Caco-2 (cell line): ENCODE measurements at regions not wholly inside any gene's neighbourhood (a gene's known extent, or its start where the extent isn't known, plus 50 kb on each side); places are given as distances from the start of the nearest gene placed in this dataset.

ENCODE experiments used
- BruUV-seq: library from RNA; stranded (reverse); fragments of 400-500 nt; replicated peaks from 2 replicates; lab custom pipeline; 2021; lab: Mats Ljungman, UMichigan
- CTCF ChIA-PET: fragments of 300-600 bp; sonication (Branson Sonifier 250); formaldehyde crosslinking; loops from one replicate; lab custom pipeline; 2022; ENCODE audit warnings: antibody characterized with exemption; lab: Charles Lee
- POLR2A ChIA-PET: fragments of 300-600 bp; sonication (Branson Sonifier 250); formaldehyde crosslinking; loops from one replicate; lab custom pipeline; 2022; ENCODE audit warnings: antibody characterized with exemption; lab: Charles Lee
- DNase-seq, 2 experiments: peaks; one replicate each; pipeline versions ENCODE4 v3.0.0 to v3.0.0-alpha.2; 2020 to 2022
- H3K27me3 ChIP-seq: replicated peaks from 2 replicates; pipeline ENCODE4 v1.6.0; 2011; ENCODE audit warnings: low read length; ENCODE audit not compliant: control insufficient read depth, insufficient read depth
- H3K36me3 ChIP-seq: 2 replicates; pipeline ENCODE4 v1.5.1; 2011; ENCODE audit warnings: low read length; ENCODE audit not compliant: control insufficient read depth, insufficient read depth
- H3K4me1 ChIP-seq: fragments of 250-450 bp; sonication (Bioruptor Pico); 2 replicates; pipeline ENCODE4 v1.5.1; 2020; ENCODE audit warnings: mild to moderate bottlenecking
- H3K4me3 ChIP-seq: 2 replicates; pipeline ENCODE4 v1.5.1; 2011; ENCODE audit warnings: low read depth, mild to moderate bottlenecking, control low read depth, low read length
- H3K9me3 ChIP-seq: fragments of 250-450 bp; sonication (Bioruptor Pico); 2 replicates; pipeline ENCODE4 v1.5.1; 2020; ENCODE audit warnings: mild to moderate bottlenecking, moderate library complexity
- H3K27ac Mint-ChIP-seq: one replicate; pipeline ENCODE4 v1.8.0; 2022; ENCODE audit warnings: mixed read lengths; ENCODE audit not compliant: unreplicated experiment
- H3K27me3 Mint-ChIP-seq: one replicate; pipeline ENCODE4 v1.8.0; 2022; ENCODE audit warnings: mixed read lengths; ENCODE audit not compliant: insufficient read depth, unreplicated experiment
- H3K36me3 Mint-ChIP-seq: one replicate; pipeline ENCODE4 v1.8.0; 2022; ENCODE audit warnings: mild to moderate bottlenecking, mixed read lengths; ENCODE audit not compliant: insufficient read depth, unreplicated experiment
- H3K4me1 Mint-ChIP-seq: one replicate; pipeline ENCODE4 v1.8.0; 2022; ENCODE audit warnings: low read depth, mixed read lengths; ENCODE audit not compliant: unreplicated experiment
- H3K4me3 Mint-ChIP-seq: one replicate; pipeline ENCODE4 v1.8.0; 2022; ENCODE audit warnings: mild to moderate bottlenecking, moderate library complexity, mixed read lengths; ENCODE audit not compliant: unreplicated experiment
- H3K9me3 Mint-ChIP-seq: one replicate; pipeline ENCODE4 v1.8.0; 2022; ENCODE audit warnings: mixed read lengths; ENCODE audit not compliant: unreplicated experiment
- intact Hi-C: fragments of 100-400 bp; cut with micrococcal nuclease; formaldehyde crosslinking; loops from one replicate; pipeline ENCODE4 v1.10.0; 2022; ENCODE audit not compliant: unreplicated experiment
- TF ChIP-seq, protein P1 (sequence below), 2 experiments: fragments of 200-600 bp in 1 of 2; IDR thresholded peaks; 1 replicate in 1 of 2; 2 replicates in 1 of 2; pipeline versions ENCODE4 v1.5.1 to v1.8.0; 2011 to 2022; ENCODE audit warnings: antibody characterized with exemption in 1 of 2, control low read depth in 1 of 2, inconsistent platforms in 1 of 2, low read depth in 1 of 2, low read length in 1 of 2, mild to moderate bottlenecking in 1 of 2, moderate library complexity in 1 of 2; ENCODE audit not compliant: insufficient read depth in 1 of 2, severe bottlenecking in 1 of 2, unreplicated experiment in 1 of 2

DNA sequence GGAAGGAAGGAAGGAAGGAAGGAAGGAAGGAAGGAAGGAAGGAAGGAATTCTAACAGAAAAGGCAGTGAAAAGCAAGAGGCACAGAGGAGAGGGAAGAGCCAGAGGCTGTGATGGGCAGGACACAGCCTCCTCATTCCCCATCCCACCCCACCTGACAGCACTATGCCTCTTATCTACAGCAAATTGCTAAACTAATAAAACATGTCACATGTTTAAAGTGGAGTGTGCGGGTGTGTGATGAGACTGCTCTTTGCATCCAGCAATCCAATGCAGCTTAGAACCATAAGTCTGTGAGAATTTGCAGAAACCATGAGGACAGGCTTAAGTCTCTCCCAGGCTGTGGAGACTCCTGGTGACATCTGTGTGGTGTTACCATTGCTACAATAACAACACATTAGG is 108.4 kb upstream of the ALK start:
- Mint-ChIP-seq H3K4me3 (no peak overlapping the region), H3K4me1 (no peaks in the 10 kb centered on the region), H3K36me3 (no peaks in the 10 kb centered on the region), H3K9me3 (no peaks in the 10 kb centered on the region), H3K27me3 (peaks cover 22% of the 10 kb centered on the region), H3K27ac (no peak overlapping the region)
- peaks cover 1% of the 10 kb centered on the region for H3K27me3 ChIP-seq
- no peak for DNase-seq
- intact Hi-C loops, result no loop called here
- H3K4me1 ChIP-seq, result no peaks in the 10 kb centered on the region
- H3K4me3 ChIP-seq, result no peak overlapping the region
- ChIA-PET POLR2A (interaction anchor here (0.6 kb wide), 1 partner anchor 865 kb away, joined by 3 read pairs; no protein-coding TSS in a partner anchor), CTCF (interaction anchor here (1.3 kb wide), 1 partner anchor 106 kb away, joined by 5 read pairs; no protein-coding TSS in a partner anchor)
- H3K9me3 ChIP-seq, result no peaks in the 10 kb centered on the region
- TF ChIP-seq, protein P1, sequence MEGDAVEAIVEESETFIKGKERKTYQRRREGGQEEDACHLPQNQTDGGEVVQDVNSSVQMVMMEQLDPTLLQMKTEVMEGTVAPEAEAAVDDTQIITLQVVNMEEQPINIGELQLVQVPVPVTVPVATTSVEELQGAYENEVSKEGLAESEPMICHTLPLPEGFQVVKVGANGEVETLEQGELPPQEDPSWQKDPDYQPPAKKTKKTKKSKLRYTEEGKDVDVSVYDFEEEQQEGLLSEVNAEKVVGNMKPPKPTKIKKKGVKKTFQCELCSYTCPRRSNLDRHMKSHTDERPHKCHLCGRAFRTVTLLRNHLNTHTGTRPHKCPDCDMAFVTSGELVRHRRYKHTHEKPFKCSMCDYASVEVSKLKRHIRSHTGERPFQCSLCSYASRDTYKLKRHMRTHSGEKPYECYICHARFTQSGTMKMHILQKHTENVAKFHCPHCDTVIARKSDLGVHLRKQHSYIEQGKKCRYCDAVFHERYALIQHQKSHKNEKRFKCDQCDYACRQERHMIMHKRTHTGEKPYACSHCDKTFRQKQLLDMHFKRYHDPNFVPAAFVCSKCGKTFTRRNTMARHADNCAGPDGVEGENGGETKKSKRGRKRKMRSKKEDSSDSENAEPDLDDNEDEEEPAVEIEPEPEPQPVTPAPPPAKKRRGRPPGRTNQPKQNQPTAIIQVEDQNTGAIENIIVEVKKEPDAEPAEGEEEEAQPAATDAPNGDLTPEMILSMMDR (IDR thresholded peaks at IDR 0.05; ENCODE audit: insufficient read depth in 1 of 2, low read depth in 1 of 2, low read length in 1 of 2, severe bottlenecking in 1 of 2, unreplicated experiment in 1 of 2), result no peak
- no peaks in the 10 kb centered on the region for H3K36me3 ChIP-seq
- BruUV-seq, result no TSS peak

DNA sequence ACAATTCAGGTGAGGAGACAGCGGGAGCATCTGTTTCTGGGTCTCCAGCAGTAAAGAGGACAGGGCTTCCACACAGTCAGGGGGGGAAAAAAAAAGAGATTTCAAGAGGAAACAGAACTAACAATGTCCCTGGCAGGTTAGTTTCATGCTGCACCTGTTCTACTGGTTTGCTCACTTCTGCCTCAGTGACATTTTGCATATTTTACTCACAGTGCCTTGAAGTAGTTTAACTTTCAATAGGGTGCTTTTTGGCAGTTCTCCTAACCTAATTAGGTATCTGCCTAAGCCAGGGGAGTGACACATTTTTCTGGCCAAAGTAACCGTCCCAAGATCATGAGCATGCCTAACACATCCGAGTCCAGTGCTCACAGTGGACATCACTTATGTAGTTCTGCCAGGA is 109.0 kb upstream of the ALK start:
- H3K4me1 ChIP-seq, result no peaks in the 10 kb centered on the region
- H3K27ac Mint-ChIP-seq, result no peak overlapping the region
- BruUV-seq, result no TSS peak
- H3K36me3 ChIP-seq, result no peaks in the 10 kb centered on the region
- no peak overlapping the region for H3K4me3 ChIP-seq
- H3K27me3 Mint-ChIP-seq, result peaks cover 22% of the 10 kb centered on the region
- intact Hi-C loops, result no loop called here
- TF ChIP-seq, protein P1 (IDR thresholded peaks at IDR 0.05; ENCODE audit: insufficient read depth in 1 of 2, low read depth in 1 of 2, low read length in 1 of 2, severe bottlenecking in 1 of 2, unreplicated experiment in 1 of 2), result no peak
- no peak for DNase-seq
- no peaks in the 10 kb centered on the region for H3K4me1 Mint-ChIP-seq
- H3K9me3 Mint-ChIP-seq, result no peaks in the 10 kb centered on the region
- POLR2A ChIA-PET, result no interaction called here
- H3K27me3 ChIP-seq, result peaks cover 1% of the 10 kb centered on the region
- H3K9me3 ChIP-seq, result no peaks in the 10 kb centered on the region
- H3K4me3 Mint-ChIP-seq, result no peak overlapping the region
- CTCF ChIA-PET, result interaction anchor here (1.0 to 1.3 kb wide), 2 partner anchors 9 to 107 kb away, joined by 3 to 5 read pairs; no protein-coding TSS in a partner anchor
- H3K36me3 Mint-ChIP-seq, result no peaks in the 10 kb centered on the region

DNA sequence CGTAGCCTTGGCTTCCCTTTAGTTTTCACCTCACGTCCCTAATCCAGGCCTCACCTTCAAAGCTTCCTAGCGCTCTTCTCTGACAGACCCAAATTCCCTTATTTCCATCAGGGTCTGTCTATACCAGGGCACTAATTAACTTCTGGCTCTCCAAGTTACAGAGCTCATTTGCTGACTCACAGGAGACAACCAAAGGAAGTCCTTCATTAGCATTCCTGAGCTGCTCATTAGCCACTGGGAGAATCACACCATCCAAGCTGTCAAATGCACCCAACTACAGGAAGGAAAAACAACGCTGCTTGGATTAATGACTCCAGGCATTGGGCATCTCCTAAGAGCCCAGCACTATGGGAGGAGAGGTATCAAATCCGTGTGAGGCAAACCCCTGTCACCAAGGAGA is 109.8 kb upstream of the ALK start:
- H3K36me3 Mint-ChIP-seq, result no peaks in the 10 kb centered on the region
- Histone ChIP-seq H3K4me3 (no peak overlapping the region), H3K9me3 (no peaks in the 10 kb centered on the region), H3K27me3 (peaks cover 1% of the 10 kb centered on the region), H3K36me3 (no peaks in the 10 kb centered on the region), H3K4me1 (no peaks in the 10 kb centered on the region)
- BruUV-seq, result no TSS peak
- no peak for DNase-seq
- CTCF ChIA-PET, result interaction anchor here (1.0 to 1.3 kb wide), 2 partner anchors 10 to 108 kb away, joined by 3 to 5 read pairs; no protein-coding TSS in a partner anchor
- TF ChIP-seq, protein P1 (IDR thresholded peaks at IDR 0.05; ENCODE audit: insufficient read depth in 1 of 2, low read depth in 1 of 2, low read length in 1 of 2, severe bottlenecking in 1 of 2, unreplicated experiment in 1 of 2), result no peak
- no peak overlapping the region for H3K4me3 Mint-ChIP-seq
- peaks cover 22% of the 10 kb centered on the region for H3K27me3 Mint-ChIP-seq
- H3K9me3 Mint-ChIP-seq, result no peaks in the 10 kb centered on the region
- POLR2A ChIA-PET, result no interaction called here
- no peaks in the 10 kb centered on the region for H3K4me1 Mint-ChIP-seq
- H3K27ac Mint-ChIP-seq, result no peak overlapping the region
- intact Hi-C loops, result no loop called here
